ENCODE measurements at regions not wholly inside any gene's neighbourhood (a gene's known extent, or its start where the extent isn't known, plus 50 kb on each side); places are given as distances from the start of the nearest gene placed in this dataset.
"Not testable (repeated sequence)": the region's sequence is repeated elsewhere in the genome, so short reads cannot be mapped to it uniquely, and the experiment has no call there.

DNA sequence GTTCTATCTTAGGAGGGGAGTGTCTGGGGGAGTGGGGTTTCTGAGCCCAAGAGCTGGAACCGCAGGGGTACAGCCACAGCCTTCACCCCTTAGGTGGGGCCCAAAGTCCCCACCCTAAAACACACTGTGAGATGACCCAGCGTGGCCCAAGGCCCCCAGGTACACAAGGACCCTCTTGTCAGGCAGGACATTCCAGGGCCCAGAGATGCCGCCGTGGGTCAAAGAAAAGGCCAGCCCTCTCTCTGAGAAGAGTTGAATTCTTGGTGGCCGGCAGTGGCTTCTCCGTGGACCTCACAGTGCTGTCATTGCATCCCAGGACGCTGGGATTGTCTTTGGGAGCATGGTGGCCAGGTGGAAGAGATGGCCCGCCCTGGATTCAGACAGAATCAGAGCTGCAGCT is 176.3 kb upstream of the C1orf174 start:
- no peak for DNase-seq (ENCODE audit: low read depth, low spot score)
- H3K4me3 ChIP-seq (ENCODE audit: low read depth, low read length), result no peak overlapping the region
- TF ChIP-seq, protein P1, sequence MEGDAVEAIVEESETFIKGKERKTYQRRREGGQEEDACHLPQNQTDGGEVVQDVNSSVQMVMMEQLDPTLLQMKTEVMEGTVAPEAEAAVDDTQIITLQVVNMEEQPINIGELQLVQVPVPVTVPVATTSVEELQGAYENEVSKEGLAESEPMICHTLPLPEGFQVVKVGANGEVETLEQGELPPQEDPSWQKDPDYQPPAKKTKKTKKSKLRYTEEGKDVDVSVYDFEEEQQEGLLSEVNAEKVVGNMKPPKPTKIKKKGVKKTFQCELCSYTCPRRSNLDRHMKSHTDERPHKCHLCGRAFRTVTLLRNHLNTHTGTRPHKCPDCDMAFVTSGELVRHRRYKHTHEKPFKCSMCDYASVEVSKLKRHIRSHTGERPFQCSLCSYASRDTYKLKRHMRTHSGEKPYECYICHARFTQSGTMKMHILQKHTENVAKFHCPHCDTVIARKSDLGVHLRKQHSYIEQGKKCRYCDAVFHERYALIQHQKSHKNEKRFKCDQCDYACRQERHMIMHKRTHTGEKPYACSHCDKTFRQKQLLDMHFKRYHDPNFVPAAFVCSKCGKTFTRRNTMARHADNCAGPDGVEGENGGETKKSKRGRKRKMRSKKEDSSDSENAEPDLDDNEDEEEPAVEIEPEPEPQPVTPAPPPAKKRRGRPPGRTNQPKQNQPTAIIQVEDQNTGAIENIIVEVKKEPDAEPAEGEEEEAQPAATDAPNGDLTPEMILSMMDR (IDR thresholded peaks at IDR 0.05; ENCODE audit: low read depth, low read length), result no peak
- in situ Hi-C loops (cut with HindIII; ENCODE audit: low sequenced_read_pairs), result no loop called here

DNA sequence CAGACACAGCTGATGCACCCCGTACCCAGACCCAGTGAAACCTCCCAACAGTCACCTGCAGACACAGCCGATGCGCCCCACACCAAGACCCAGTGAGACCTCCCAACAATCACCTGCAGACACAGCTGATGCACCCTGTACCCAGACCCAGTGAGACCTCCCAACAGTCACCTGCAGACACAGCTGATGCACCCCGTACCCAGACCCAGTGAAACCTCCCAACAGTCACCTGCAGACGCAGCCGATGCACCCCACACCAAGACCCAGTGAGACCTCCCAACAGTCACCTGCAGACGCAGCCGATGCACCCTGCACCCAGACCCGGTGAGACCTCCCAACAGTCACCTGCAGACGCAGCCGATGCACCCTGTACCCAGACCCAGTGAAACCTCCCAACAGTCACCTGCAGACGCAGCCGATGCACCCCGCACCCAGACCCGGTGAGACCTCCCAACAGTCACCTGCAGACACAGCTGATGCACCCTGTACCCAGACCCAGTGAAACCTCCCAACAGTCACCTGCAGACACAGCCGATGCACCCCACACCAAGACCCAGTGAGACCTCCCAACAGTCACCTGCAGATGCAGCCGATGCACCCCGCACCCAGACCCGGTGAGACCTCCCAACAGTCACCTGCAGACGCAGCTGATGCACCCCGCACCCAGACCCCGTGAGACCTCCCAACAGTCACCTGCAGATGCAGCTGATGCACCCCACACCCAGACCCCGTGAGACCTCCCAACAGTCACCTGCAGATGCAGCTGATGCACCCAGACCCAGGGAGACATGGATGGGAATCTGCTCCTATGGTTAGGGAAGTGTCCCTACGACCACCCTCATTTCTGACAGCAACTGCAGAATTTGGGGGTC is 178.3 kb upstream of the C1orf174 start:
- DNase-seq (ENCODE audit: low read depth, low spot score); in situ Hi-C loops (cut with HindIII; ENCODE audit: low sequenced_read_pairs); H3K4me3 ChIP-seq (ENCODE audit: low read depth, low read length): not testable (repeated sequence)

DNA sequence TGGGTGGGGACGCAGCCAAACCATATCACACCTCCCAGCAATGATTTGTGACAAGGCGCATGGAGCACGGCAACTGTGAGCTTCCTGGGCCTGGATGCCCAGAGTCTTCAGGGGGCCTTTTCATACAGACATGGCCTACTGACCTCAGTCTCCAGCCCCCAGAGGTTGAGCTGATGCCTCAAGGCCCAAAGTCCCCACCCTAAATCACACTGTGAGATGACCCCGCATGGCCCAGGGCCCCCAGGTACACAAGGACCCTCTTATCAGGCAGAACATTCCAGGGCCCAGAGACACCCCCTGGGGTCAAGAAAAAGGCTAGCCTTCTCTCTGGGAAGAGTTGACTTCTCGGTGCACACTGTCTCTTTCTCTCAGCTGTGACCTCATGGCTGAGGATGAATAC is 179.7 kb upstream of the C1orf174 start:
- no peak overlapping the region for H3K4me3 ChIP-seq (ENCODE audit: low read depth, low read length)
- no peak for DNase-seq (ENCODE audit: low read depth, low spot score)
- in situ Hi-C loops (cut with HindIII; ENCODE audit: low sequenced_read_pairs), result no loop called here
- TF ChIP-seq, protein P1 (IDR thresholded peaks at IDR 0.05; ENCODE audit: low read depth, low read length), result no peak

DNA sequence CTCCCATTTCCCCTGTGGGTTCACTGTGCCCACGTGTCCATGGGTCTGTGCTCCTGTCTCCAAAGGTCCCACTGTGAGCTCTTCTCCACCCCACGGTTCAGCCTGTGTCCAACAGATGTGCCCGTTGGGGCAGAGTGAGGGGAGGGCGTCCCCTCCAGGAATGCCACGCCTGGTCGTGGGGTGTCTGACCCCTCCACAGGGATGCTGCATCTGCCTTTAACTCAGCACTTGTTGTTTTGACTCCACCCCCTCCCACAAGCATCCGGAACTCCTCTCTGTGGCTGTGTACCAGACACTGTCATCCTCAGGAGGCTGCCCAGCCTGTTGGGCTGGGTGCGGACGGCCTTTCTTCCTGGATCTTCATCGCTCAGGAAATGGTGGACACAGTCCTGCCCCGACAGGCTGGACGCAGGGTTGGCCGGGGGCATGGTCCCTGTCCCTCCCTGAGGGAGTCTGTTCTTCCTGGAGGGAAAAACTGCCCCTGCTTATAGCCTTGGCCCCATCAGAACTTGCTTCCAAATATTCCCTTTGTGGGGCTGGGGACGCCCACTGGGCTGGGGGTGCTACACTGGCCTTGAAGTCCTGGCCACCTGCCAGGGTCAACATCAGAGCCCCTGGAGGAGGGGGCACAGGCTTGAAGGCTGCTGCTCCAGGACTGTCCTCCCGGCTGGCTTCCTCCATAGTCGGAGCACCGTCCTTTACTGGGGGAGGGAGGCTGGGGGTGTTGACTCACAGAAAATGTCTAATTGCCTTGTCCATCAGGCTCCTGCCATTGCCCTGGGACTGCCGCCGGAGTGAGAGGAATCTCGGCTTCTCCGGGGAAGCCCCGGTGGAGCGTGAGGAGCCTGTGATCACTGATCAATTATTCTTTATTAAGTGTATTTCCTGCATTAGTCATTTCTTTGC is 182.0 kb upstream of the C1orf174 start:
- DNase-seq (ENCODE audit: low read depth, low spot score), result no peak
- TF ChIP-seq, protein P1 (IDR thresholded peaks at IDR 0.05; ENCODE audit: low read depth, low read length), result no peak
- in situ Hi-C loops (cut with HindIII; ENCODE audit: low sequenced_read_pairs), result no loop called here
- H3K4me3 ChIP-seq (ENCODE audit: low read depth, low read length), result no peak overlapping the region

DNA sequence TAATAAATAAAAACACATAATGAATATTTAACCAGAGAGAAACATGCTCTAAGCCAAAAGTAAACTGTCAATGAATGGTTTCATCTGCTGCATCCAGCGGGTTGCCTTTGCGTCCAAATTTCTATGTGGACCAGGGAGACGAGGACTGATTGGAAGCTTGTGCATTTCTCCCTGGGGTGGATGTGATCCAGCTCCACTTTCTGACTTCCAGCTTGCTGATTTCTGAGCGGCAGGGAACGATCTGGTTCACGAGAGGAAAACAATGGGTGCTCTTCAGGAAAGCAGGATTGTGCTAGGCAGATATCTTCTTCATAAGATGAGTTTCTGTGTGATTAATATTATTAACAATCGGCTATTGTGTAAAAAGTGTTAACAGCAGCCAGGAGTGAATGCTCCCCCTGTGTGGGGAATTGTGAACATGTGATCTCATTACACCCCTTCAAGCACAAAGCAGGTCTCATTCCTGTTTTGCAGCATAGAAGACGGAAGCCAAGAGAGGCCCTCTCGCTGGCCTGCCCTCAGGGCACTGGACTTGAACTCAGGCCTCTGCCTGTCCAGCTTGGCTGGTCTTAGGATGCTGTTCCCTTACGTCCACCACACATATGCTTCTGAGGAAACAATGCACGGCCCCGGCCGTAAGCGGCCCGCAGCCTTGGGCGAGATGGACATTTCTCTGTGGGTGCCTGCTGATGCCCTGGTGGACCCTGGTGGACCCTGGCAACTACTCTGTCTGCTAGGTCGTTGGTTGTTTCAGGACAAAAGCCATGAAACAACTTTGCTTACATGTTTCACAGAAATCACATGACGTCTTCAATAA is 183.4 kb upstream of the C1orf174 start:
- TF ChIP-seq, protein P1 (IDR thresholded peaks at IDR 0.05; ENCODE audit: low read depth, low read length), result no peak
- in situ Hi-C loops (cut with HindIII; ENCODE audit: low sequenced_read_pairs), result no loop called here
- no peak for DNase-seq (ENCODE audit: low read depth, low spot score)
- H3K4me3 ChIP-seq (ENCODE audit: low read depth, low read length), result no peak overlapping the region

DNA sequence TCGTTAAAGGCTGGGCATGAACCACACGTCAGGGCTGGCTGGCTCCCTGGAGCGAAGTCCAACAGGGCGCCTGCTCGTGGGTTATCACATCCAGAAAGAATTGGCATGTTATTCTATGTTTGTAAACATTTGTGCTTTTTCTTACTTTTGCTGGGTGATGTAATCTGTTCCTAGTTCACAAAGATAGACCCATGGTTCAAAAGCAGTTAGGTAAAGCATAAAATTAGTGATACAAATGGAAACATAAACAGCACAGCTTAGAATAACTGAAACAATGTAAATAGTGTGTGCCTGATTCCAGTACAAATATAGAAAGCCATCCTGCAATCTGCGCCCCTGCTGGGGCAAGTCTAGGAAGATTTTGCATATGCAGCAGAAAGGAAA is 184.0 kb upstream of the C1orf174 start:
- no peak overlapping the region for H3K4me3 ChIP-seq (ENCODE audit: low read depth, low read length)
- DNase-seq (ENCODE audit: low read depth, low spot score), result no peak
- in situ Hi-C loops (cut with HindIII; ENCODE audit: low sequenced_read_pairs), result no loop called here
- TF ChIP-seq, protein P1 (IDR thresholded peaks at IDR 0.05; ENCODE audit: low read depth, low read length), result no peak

All from astrocyte of the spinal cord (primary cell).